WTC11 (cell line): ENCODE measurements at regions not wholly inside any gene's neighbourhood (a gene's known extent, or its start where the extent isn't known, plus 50 kb on each side); places are given as distances from the start of the nearest gene placed in this dataset.

Experiments
- ATAC-seq: fragments of 200-7000 bp; cut with Tn5 transposase; 2 replicates; pipeline ENCODE4 v1.10.0; 2021; ENCODE audit warnings: mild to moderate bottlenecking, moderate library complexity
- CTCF ChIA-PET: fragments of 300-600 bp; sonication (Branson Sonifier 250); formaldehyde crosslinking; loops from one replicate; lab custom pipeline; 2021; ENCODE audit warnings: antibody characterized with exemption; lab: Charles Lee
- POLR2A ChIA-PET: fragments of 350-600 bp; sonication (Branson Sonifier 250); formaldehyde crosslinking; loops from one replicate; lab custom pipeline; 2021; ENCODE audit warnings: antibody characterized with exemption; lab: Charles Lee
- DNase-seq: peaks from one replicate; pipeline ENCODE4 v3.0.0; 2021; ENCODE audit warnings: low spot score
- H3K27ac Mint-ChIP-seq: 2 replicates; pipeline ENCODE4 v1.8.0; 2021; ENCODE audit warnings: mixed read lengths
- H3K27me3 Mint-ChIP-seq: 2 replicates; pipeline ENCODE4 v1.8.0; 2021; ENCODE audit warnings: low read depth, mild to moderate bottlenecking, moderate library complexity, mixed read lengths
- H3K36me3 Mint-ChIP-seq: 2 replicates; pipeline ENCODE4 v1.8.0; 2021; ENCODE audit warnings: mixed read lengths
- H3K4me1 Mint-ChIP-seq: 2 replicates; pipeline ENCODE4 v1.8.0; 2022; ENCODE audit warnings: mixed read lengths
- H3K4me3 Mint-ChIP-seq: 2 replicates; pipeline ENCODE4 v1.8.0; 2021; ENCODE audit warnings: mild to moderate bottlenecking, moderate library complexity, mixed read lengths
- H3K9me3 Mint-ChIP-seq: 2 replicates; pipeline ENCODE4 v1.8.0; 2021; ENCODE audit warnings: mixed read lengths
- CBFB ChIP-seq: sonication (generic); formaldehyde crosslinking; IDR thresholded peaks from 2 replicates; pipeline ENCODE4 v1.8.1; 2022; ENCODE audit warnings: mild to moderate bottlenecking, low read depth, missing genetic modification reagents
- ELF4 ChIP-seq: sonication (generic); formaldehyde crosslinking; IDR thresholded peaks from 2 replicates; pipeline ENCODE4 v1.8.1; 2022; ENCODE audit warnings: low read depth, mild to moderate bottlenecking, moderate library complexity, missing genetic modification reagents
- FOXJ3 ChIP-seq: sonication (generic); formaldehyde crosslinking; IDR thresholded peaks from 2 replicates; pipeline ENCODE4 v1.9.0; 2021; ENCODE audit warnings: missing genetic modification reagents, mild to moderate bottlenecking, borderline replicate concordance
- KAT7 ChIP-seq: sonication (generic); formaldehyde crosslinking; IDR thresholded peaks from 2 replicates; pipeline ENCODE4 v1.8.1; 2023; ENCODE audit warnings: missing genetic modification reagents, mild to moderate bottlenecking, borderline replicate concordance
- MXD4 ChIP-seq: fragments of 250-450 bp; sonication (Bioruptor Pico); IDR thresholded peaks from 2 replicates; pipeline ENCODE4 v1.8.0; 2021; ENCODE audit warnings: mild to moderate bottlenecking, moderate library complexity, borderline replicate concordance
- NFE2L1 ChIP-seq: sonication (generic); formaldehyde crosslinking; IDR thresholded peaks from 2 replicates; pipeline ENCODE4 v1.8.1; 2023; ENCODE audit warnings: missing genetic modification reagents
- NR3C1 ChIP-seq: sonication (generic); formaldehyde crosslinking; conservative IDR thresholded peaks from 2 replicates; pipeline ENCODE4 v1.8.1; 2023; ENCODE audit warnings: low read depth, mild to moderate bottlenecking, missing genetic modification reagents
- ZBTB21 ChIP-seq: sonication (generic); formaldehyde crosslinking; IDR thresholded peaks from 2 replicates; pipeline ENCODE4 v1.8.1; 2023; ENCODE audit warnings: mild to moderate bottlenecking, missing genetic modification reagents, borderline replicate concordance
- ZNF138 ChIP-seq: sonication (generic); formaldehyde crosslinking; conservative IDR thresholded peaks from 2 replicates; pipeline ENCODE4 v1.8.1; 2022; ENCODE audit warnings: mild to moderate bottlenecking, moderate library complexity, missing genetic modification reagents
- TF ChIP-seq, protein P1 (sequence below): sonication (generic); formaldehyde crosslinking; IDR thresholded peaks from 2 replicates; pipeline ENCODE4 v1.8.1; 2023; ENCODE audit warnings: mild to moderate bottlenecking, missing genetic modification reagents, borderline replicate concordance
- TF ChIP-seq, protein P2 (sequence below): sonication (generic); formaldehyde crosslinking; IDR thresholded peaks from 2 replicates; pipeline ENCODE4 v1.8.0; 2022; ENCODE audit warnings: mild to moderate bottlenecking, missing genetic modification reagents
- TF ChIP-seq, protein P3 (sequence below): sonication (generic); formaldehyde crosslinking; IDR thresholded peaks from 2 replicates; pipeline ENCODE4 v1.8.0; 2022; ENCODE audit warnings: mild to moderate bottlenecking, missing genetic modification reagents
- TF ChIP-seq, protein P4 (sequence below): sonication (generic); formaldehyde crosslinking; conservative IDR thresholded peaks from 2 replicates; pipeline ENCODE4 v1.8.1; 2023; ENCODE audit warnings: mild to moderate bottlenecking, low read depth, missing genetic modification reagents, moderate library complexity
- TF ChIP-seq, protein P5 (sequence below): sonication (generic); formaldehyde crosslinking; conservative IDR thresholded peaks from 2 replicates; pipeline ENCODE4 v1.8.1; 2022; ENCODE audit warnings: mild to moderate bottlenecking, missing genetic modification reagents

DNA sequence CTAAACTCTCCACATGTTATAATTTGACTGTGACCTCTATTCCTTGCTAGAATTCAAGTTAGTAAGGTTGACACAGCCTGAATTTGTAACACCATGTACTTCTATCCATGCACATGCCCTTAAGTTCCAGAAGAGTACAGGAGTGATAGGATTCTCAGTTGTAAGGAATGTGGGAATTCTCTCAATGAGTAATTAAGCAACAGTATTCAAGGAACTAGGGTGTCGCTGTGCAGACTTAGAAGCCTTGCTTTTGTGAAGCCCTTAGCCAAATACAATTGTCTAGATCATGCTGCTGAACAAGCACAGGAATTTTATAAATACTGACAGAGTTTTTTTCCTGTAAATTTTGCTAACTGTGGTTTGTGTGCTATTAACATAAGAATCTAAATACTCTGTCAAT lies 276.3 kb upstream of the PTBP2 start (continued):
- TF ChIP-seq, protein P1, sequence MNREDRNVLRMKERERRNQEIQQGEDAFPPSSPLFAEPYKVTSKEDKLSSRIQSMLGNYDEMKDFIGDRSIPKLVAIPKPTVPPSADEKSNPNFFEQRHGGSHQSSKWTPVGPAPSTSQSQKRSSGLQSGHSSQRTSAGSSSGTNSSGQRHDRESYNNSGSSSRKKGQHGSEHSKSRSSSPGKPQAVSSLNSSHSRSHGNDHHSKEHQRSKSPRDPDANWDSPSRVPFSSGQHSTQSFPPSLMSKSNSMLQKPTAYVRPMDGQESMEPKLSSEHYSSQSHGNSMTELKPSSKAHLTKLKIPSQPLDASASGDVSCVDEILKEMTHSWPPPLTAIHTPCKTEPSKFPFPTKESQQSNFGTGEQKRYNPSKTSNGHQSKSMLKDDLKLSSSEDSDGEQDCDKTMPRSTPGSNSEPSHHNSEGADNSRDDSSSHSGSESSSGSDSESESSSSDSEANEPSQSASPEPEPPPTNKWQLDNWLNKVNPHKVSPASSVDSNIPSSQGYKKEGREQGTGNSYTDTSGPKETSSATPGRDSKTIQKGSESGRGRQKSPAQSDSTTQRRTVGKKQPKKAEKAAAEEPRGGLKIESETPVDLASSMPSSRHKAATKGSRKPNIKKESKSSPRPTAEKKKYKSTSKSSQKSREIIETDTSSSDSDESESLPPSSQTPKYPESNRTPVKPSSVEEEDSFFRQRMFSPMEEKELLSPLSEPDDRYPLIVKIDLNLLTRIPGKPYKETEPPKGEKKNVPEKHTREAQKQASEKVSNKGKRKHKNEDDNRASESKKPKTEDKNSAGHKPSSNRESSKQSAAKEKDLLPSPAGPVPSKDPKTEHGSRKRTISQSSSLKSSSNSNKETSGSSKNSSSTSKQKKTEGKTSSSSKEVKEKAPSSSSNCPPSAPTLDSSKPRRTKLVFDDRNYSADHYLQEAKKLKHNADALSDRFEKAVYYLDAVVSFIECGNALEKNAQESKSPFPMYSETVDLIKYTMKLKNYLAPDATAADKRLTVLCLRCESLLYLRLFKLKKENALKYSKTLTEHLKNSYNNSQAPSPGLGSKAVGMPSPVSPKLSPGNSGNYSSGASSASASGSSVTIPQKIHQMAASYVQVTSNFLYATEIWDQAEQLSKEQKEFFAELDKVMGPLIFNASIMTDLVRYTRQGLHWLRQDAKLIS (CRISPR knock-in tag) = no peak
- TF ChIP-seq, protein P2, sequence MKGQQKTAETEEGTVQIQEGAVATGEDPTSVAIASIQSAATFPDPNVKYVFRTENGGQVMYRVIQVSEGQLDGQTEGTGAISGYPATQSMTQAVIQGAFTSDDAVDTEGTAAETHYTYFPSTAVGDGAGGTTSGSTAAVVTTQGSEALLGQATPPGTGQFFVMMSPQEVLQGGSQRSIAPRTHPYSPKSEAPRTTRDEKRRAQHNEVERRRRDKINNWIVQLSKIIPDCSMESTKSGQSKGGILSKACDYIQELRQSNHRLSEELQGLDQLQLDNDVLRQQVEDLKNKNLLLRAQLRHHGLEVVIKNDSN (CRISPR knock-in tag) = no peak
- TF ChIP-seq, protein P3, sequence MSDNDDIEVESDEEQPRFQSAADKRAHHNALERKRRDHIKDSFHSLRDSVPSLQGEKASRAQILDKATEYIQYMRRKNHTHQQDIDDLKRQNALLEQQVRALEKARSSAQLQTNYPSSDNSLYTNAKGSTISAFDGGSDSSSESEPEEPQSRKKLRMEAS (CRISPR knock-in tag) = no peak

DNA sequence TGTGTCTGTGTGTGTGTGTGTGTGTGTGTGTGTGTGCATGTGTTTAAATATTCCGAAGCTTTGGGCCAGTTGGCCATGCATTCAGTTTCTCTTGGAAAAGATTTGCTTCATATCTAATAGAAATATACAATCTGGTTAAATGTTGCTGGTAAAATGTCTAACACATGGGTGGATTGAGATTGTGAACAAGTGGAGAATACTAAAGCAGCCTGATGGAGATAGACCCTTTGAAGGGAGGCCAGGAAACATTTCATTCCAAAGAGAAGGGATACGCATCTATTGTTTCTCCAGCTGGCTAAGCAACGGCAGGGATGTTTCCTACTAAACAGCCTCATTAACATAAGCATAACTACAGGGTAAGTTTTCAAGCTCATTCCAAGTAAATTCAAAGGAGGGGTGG lies 257.5 kb upstream of the PTBP2 start:
- Mint-ChIP-seq H3K4me3 (no peak overlapping the region), H3K36me3 (peaks cover 5% of the 10 kb centered on the region), H3K27ac (no peak overlapping the region), H3K27me3 (peaks cover 91% of the 10 kb centered on the region), H3K9me3 (peaks cover 5% of the 10 kb centered on the region), H3K4me1 (peaks cover 51% of the 10 kb centered on the region)
- ChIA-PET CTCF (no interaction called here), POLR2A (no interaction called here)
- ATAC-seq (no peak), DNase-seq (no peak)
- TF ChIP-seq, protein P4, sequence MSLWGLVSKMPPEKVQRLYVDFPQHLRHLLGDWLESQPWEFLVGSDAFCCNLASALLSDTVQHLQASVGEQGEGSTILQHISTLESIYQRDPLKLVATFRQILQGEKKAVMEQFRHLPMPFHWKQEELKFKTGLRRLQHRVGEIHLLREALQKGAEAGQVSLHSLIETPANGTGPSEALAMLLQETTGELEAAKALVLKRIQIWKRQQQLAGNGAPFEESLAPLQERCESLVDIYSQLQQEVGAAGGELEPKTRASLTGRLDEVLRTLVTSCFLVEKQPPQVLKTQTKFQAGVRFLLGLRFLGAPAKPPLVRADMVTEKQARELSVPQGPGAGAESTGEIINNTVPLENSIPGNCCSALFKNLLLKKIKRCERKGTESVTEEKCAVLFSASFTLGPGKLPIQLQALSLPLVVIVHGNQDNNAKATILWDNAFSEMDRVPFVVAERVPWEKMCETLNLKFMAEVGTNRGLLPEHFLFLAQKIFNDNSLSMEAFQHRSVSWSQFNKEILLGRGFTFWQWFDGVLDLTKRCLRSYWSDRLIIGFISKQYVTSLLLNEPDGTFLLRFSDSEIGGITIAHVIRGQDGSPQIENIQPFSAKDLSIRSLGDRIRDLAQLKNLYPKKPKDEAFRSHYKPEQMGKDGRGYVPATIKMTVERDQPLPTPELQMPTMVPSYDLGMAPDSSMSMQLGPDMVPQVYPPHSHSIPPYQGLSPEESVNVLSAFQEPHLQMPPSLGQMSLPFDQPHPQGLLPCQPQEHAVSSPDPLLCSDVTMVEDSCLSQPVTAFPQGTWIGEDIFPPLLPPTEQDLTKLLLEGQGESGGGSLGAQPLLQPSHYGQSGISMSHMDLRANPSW (CRISPR knock-in tag) = no peak
- TF ChIP-seq, protein P5, sequence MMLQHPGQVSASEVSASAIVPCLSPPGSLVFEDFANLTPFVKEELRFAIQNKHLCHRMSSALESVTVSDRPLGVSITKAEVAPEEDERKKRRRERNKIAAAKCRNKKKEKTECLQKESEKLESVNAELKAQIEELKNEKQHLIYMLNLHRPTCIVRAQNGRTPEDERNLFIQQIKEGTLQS (CRISPR knock-in tag) = no peak
- TF ChIP-seq ELF4 (no peak), ZBTB21 (CRISPR knock-in tag) (no peak), NR3C1 (no peak), MXD4 (CRISPR knock-in tag) (no peak), FOXJ3 (CRISPR knock-in tag) (no peak)

DNA sequence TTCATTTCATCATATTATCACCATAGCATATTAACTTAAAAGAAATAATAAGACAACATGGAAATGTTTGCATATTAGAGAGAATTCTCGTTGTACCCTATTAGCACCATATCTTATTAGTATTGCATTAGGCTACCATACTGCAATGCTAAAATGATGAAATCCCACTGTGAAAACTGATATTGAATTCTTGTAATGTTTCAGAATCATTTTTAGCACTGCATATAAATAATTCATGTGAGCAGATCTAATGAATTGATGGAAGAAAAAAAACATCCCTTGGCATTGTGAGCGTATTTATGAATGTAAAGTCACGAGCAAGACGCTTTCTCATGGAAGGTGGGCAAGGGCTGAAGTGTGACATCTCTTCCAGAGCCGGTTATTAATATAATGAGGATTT lies 257.1 kb upstream of the PTBP2 start:
- no peak for ATAC-seq
- Mint-ChIP-seq H3K27me3 (peaks cover 93% of the 10 kb centered on the region), H3K27ac (no peak overlapping the region), H3K4me3 (no peak overlapping the region), H3K36me3 (peaks cover 7% of the 10 kb centered on the region), H3K9me3 (peaks cover 5% of the 10 kb centered on the region), H3K4me1 (peaks cover 51% of the 10 kb centered on the region)
- no peak for DNase-seq
- CTCF ChIA-PET = no interaction called here
- no peak for TF ChIP-seq CBFB (CRISPR knock-in tag)
- no peak for TF ChIP-seq NFE2L1 (CRISPR knock-in tag)
- no peak for TF ChIP-seq ZNF138 (CRISPR knock-in tag)
- no peak for TF ChIP-seq KAT7
- POLR2A ChIA-PET = no interaction called here
